HG03558 (cell line): ENCODE measurements at regions not wholly inside any gene's neighbourhood (a gene's known extent, or its start where the extent isn't known, plus 50 kb on each side); places are given as distances from the start of the nearest gene placed in this dataset.

Source experiments
- ATAC-seq: cut with Tn5 transposase; IDR thresholded peaks from one replicate; pipeline ENCODE4 v1.9.1; 2021; ENCODE audit warnings: moderate number of reproducible peaks; ENCODE audit not compliant: unreplicated experiment; ENCODE audit errors: extremely low read depth

DNA sequence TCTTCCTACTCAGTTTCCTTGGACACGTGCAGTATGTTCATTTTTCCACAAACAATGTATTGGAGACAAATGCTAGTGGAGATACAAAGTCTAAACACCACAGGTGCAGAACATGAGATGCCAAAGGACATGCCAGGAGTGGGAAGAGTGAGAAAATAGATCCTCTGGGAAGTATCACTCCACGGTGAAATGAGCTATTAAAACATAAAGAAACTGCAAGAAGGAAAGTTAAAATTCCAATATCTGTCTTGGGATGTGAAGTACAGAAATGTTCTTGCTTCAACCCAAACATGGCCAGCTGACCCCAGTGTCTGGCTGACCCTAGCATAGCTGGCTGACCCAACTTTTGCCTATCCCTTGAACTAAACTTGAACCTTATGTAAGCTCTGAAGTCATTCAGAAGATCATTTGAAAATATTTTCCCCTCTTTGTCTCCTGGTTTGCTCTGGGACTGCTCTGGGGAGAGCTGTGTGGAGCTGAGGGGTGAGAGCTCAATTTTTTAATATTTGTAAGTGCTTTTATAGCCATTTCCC is 59.5 kb downstream of the FZD1 start:
- no peak for ATAC-seq

DNA sequence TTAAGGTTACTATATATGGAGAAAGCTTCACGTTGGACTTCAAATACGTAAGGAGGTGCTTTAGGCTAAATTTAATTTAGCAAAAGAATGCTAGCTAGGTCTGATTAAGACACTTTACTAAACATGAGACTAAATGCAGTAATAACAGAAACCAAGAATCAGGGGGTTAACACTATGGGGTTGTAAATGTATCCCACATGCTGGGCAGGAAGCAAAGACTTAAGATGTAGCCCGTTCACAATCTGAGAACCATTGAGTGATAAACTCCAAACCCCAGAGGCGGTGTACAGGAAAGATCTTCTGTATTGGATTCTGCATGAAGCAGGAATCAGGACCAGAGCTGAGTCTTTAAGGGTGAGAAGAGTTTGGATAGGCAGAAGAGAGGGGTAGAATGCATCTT is 60.4 kb downstream of the FZD1 start:
- ATAC-seq: no peak

DNA sequence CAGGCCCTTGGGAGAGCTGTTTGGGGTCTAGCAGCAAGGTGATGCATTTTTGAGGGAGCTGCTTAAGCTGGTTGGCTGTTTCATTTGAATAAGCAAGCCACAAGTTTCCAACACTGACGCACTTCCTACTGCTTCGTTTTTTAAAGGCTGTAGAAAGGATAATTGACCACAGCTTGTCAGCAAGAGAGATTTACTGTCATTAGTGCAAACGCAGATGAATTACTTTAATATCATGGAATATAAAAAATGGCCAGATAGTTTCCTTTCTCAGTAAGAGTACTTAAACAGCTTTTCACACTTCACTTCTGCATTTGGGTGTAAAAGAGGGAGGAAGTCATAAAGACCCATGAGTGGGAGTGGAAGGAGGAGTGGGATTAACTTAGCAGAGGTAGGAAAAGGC is 61.5 kb downstream of the FZD1 start:
- no peak for ATAC-seq

DNA sequence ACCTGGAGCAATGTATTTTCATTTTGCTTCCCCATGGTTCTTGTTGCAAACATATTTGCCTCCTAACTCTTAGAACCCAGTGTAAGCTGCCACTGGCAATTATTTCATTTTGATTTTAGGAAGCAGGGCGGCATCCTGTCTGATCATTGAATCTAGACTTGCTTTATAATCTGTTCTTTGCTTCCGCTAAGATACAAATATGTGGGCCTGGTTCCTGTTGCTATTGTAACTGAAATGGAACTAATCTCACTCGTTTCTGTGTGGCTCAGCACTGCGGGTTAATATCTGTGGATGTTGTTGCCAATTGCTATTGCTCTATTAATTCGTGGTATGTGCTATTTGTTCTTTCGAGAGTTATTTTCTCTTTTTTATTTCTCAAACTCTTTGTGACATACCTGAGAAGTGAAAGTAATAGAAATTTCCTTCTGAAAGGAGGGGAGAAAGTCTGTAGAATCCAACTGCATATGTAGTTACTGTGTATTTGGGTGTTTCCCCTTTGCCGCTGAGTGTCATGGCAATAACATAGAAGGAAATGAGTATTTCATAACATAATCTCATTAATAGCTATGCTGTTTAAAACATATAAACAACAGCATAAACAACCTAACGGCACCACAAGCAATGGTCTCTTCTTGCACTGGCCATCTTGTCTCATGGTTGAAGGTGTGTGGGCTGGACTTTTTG is 62.4 kb downstream of the FZD1 start:
- no peak for ATAC-seq

DNA sequence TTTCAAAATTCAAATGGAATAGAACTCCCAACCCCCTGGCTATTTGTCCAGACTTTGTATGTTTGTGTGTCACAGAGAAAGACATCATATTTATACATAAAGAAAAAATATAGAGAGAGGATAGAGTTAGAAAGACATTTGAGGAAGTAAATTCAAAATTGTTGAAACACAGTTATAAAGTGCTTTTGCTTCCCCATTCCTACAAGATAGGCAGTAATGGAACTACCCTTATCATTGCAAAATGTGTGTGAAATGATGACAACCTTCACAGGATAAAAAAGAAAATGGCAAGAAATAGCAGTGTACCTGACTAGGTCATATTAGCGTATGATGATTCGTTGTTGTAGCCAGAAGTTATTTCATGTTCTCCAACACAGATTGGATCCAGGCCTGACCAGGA is 63.1 kb downstream of the FZD1 start:
- no peak for ATAC-seq

DNA sequence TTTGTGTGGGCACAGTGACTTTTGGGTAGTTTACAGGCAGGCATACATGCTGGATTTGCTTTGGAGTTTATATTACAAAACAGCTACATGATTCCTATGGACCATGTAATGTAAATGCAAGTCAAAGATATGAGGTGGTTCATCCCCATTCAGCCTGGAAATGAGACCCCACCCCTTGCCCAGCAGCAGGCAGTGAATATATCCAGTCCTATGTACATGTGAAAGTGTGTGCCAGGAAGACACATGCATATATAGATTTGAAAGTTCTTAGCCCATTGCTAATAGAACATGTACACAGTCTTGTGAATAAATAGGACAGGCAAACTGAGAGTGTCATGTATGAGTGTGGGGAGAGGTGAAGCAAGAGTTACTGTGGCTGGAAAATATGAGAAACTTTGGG is 65.3 kb downstream of the FZD1 start:
- no peak for ATAC-seq

DNA sequence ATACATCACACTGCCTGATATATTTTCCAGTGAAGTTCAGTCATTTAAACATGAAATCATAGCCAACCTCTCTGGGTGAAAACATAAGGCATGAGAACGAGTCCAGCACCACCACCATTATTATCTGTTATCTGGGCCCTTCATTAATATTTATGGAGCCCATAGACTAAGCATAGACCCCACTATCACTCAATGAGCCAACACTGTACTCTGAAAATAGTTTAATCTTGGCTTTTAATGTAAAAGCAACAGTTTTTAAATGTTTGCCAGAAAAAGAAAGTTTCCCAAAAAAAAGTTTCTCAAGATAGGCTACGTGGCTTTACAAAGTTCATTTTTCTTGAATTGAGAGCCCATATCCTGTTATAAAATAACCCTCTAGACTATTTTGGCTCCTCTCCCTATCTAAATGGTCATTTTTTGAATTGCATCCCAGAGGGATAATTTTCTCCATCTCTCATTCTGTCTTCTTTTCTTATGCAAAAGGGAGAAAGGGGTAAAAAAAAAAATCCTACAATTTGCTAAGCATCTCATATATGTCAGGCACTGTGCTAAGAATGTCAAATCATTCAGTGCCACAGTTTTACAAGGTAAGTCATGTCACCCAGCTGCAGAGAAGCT is 66.1 kb downstream of the FZD1 start:
- ATAC-seq: no peak

DNA sequence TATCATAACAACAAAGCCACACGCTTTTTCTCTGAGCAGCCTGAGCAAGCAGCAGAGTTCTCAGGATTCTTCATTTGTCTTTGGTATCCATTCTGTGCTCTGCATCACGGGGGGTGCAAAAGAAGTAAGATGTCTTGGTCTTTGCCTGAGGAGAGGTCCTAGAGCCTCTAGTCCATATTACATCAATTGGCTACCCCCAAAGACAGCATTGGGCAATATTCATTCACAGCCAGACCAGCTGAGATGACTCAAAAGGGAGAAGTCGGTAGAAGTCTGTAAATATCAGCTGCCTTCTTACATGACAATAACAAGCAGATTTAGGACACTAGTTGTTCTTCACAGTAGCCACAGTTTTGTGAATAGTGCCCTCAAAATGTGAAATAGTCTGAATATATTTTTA is 66.6 kb downstream of the FZD1 start:
- no peak for ATAC-seq

DNA sequence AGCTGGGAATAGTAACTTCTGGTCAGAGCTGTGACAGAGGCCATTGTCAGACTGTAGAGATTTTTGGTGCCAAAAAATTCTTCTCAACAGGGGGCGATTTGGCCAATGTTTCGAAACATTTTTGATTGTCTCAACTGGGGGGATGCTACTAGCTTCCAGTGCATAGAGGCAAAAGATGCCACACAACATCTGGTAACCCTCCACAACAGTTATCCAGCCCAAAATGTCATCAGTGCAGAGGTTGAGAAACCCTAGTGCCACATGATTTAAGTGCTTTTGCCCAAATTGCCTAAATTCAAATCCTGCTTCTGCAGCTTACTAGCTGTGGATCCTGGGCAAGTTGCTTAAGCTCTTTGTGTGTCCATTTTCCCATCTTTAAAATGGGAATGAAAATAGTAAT is 71.9 kb downstream of the FZD1 start:
- ATAC-seq: no peak

DNA sequence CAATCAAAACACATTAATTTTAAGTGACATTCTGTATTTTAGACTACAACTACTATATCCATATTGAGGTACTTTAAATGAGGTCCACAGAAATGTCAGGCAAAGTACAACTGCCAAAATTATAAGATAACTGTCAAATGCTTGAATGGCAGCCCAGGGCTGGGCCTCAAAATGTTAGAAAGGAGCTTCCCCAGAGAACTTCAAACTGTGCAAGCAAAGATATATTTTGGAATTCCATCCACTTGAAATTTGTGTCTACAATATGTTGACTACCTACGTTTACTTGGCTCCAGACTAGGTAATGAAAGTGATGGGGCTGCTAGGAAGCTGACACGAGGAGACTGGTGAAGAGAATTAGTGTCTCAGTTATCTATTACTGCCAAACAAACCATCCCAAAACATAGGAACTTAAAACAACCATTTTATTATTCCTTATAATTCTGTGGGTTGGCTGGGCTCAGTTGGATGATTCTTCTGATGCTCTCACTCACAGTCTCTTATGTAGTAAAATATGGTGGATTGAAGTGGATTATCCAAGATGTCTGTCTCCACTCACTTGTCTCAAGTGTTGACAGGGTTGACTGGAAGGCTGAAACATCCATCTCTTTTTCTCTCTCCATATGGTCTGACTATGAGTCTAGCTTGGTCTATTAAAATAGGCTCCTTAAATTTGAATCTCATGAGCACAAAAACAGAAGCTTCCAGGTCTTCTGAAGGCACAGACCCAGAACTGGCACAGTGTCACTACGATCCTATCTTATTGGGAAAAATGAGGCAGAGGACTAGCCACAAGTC is 74.2 kb downstream of the FZD1 start:
- no peak for ATAC-seq

DNA sequence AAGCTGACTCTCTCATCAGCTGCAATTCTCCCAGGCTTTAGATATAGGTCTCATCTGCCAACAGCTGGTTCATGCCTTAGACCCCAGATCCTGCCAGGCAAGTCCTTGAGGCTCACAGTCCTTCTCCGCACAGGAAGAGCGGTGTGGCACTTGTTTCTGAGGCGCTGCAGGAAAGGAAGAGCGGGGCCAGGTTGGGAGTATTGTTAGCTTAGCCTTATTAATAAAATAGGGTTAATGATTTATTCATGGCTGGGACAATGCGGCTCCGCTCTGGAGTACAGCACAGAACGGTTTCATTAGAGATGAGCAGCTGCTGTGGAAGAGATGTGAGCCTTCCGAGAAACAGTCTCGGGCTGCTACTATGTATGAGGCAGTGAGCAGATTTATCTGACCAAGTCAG is 78.1 kb downstream of the FZD1 start:
- no peak for ATAC-seq

DNA sequence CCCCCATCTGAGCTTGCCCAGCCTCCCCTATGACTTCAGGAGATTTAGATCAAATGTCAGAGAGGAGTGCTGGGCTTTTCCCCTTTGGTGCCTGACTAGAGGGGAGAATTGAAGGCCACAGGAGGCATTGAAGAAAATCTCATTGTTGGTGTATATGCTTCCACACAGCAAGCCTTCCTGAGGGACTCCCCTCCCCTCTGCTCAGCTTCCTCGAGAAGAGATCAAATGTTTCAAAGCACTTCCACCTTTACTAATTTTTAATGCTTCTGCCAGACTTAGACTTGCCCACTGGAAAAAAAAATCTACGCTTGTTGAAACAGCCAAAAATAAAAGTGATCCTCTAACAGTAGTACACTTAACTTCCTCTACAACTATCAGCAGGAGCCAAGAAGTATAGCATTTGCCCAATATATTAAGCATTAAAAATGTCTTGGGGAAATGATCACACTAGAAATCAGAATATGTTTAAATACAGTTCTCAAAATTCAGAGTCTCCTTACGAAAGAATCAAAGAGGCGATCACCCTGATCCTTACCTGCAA is 79.3 kb downstream of the FZD1 start:
- no peak for ATAC-seq

DNA sequence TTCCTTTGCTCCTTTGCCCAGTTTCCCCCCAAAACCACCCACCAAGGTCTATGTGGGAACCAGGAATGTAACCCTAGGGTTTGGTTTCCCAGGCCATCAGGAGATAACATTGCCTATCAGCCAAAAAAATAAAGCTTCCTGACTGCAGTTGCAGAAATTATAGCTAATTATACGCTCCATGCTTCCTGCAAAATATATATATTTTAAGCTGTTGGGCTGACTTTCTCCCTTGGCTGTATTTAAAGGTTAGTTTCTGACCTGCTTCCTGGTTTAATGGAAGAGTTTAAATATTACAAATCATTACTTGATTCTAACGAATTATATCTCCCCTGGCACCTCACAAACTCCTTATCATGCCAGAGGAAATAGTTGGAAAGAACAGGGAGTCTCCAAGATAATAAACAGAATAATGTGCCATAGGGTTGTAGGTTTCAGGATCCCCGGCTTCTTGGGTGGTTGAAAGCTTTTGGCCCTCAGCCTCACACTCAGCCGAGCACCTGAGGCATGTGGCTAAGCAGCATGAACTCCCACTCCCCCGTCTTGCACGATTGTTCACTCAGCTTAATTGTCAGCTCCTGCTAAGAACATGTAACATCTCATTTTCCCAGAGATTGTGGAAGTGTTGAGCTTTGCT is 79.9 kb downstream of the FZD1 start:
- no peak for ATAC-seq

DNA sequence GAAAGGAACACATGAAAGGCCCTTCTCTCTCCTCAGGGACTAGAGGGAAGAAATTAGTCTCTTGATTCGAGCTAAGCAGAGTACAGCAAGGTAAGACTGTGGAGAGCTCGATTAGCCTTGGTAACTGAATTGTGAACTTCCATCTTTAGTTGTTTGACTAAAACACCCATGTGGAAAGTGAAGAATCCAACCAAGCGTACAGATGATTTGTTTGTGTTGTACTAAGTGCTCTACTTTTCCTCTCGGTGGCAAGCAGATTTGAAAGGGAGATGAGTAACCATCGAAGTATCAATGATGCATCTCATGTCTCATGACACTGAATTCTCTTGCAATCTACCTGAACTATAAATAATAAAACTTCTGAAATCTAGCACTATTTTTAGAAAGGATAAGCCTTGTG is 80.7 kb downstream of the FZD1 start:
- peak; percentile 48 for ATAC-seq

DNA sequence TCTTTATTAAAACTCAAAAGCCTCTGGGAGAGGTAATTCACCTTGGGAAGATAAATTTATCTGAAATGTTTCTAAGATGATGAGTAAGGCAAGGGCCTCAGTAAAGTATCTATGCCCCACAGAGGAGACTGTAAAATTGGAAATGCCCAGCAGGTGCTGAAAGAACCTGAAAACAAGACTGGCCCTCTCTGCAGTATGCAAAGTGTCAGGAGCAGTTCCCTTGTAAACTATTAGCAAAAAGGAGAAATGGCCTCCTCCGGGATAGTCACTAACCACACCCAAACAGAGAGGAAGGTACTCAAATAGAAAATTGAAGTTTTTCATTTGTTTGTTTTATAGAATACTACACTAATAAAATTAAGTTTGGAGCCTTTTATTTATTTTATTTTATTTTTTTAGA is 81.2 kb downstream of the FZD1 start:
- ATAC-seq: peak; percentile 56

DNA sequence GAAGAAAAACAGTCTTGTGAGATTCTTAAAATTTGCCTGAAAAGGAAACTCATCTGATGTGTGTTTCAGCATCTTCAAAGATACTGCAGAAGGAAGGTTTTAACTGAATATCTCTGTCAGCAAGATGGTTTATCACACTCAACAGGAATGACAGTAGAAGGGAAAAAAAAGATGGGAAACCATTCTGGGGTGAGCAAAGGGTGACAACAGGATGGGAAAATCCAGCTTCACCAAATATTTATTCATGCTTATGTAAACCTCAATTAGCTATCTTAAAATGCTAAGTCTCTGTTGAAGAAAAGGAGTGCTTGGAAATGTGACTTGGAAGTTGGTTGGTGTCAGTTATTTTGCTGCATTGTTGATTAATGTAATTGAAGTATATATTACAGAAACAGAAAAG is 82.2 kb downstream of the FZD1 start:
- no peak for ATAC-seq

DNA sequence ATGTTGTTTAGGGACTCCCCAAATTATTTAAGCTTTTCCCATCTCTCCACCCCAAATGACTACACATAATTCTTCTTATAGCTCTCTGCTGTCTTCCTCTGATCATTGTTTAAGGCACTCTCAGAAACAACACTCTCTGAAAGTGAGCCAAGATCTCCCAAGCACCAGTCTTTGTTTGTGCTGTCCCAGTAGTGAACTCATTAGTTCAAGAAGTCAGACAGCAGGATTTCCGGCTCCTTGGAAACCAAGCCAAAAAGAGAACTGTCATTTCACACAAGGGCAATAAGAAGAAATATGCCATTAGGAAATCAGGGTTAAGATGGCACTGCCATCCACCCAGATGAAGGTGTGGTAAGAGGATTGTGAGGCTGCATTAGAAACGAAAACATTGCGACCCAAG is 83.1 kb downstream of the FZD1 start:
- no peak for ATAC-seq

DNA sequence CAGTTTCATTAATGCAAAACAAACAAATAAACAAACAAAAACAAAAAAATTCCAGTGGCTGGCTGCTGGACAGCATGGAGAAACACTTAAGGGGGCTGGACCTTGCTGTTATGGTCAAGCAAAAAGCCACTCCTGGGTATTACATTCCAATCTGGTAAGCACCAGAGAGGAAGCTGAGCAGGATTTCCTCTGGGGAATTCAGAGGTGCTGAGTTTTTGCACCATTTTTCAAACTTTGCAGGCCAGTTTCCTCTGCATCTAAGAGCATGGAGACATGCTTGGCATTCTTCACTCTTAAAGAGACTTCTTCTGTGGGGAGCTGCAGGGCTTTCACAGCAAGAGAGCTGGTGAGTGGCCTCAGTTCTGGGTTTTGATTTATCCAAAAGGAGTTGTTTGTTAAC is 84.5 kb downstream of the FZD1 start:
- ATAC-seq: no peak

DNA sequence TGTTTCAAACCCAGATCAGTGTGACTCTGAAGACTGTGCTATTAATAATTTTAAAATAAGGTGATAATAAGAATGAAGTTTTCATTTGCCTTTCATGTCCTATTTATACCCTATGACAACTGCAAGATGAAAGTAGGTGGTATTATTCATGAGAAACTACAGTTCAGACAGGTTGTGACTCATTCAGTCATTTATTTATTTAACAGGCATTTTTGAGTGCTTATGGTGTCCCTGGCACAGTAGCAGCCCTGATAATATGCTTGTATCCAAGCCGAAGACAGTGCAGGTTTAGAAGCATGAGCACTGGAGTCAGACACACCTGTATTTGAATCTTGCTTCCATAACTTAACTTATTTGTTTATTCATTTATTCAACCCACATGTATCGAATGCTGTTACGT is 87.1 kb downstream of the FZD1 start:
- ATAC-seq: no peak

DNA sequence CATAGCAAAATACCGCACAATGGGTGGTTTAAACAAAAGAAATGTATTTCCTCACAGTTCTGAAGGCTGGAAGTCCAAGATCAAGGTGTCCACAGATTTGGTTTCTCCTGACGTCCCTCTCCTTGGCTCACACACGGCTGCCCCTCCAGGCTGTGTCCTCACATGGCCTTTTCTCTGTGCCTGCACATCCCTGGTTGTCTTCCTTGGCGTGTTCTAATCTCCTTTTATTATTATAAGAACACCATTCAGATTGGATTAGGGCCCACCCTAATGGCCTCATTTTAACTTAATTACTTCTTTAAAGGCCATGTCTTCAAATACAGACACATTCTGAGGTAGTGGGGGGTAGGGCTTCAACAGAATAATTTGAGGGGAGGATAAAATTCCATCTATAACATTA is 87.9 kb downstream of the FZD1 start:
- ATAC-seq: no peak

DNA sequence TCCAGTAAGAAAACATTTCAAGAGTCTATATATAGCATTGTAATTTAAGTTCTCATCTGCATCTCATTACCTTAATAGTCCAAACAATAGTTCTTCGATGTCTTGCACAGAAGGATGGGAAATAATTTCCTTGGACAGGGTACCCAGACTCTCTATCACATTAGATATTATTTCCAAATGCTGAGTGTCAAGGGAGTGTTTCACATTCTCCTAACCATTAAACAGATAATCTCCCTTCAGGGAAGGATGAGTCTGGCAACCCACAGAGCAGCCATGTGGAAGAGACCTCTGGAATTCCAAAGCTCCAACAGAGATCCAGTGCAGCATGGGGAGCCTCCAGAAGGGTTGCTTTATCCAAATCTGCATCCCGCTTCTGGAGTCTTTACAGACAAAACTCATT is 89.6 kb downstream of the FZD1 start:
- ATAC-seq: no peak
